ENCODE measurements at regions not wholly inside any gene's neighbourhood (a gene's known extent, or its start where the extent isn't known, plus 50 kb on each side); places are given as distances from the start of the nearest gene placed in this dataset.

GRCh38 chr5:173831196-173831914 is 56.8 kb upstream of the CPEB4 start:
- intact Hi-C loops (cut with DNase I; ENCODE audit: low total_unique reads), result no loop called here
- no peak overlapping the region for H3K27ac ChIP-seq
- no peaks in the 10 kb centered on the region for H3K27me3 ChIP-seq
- DNase-seq, result no peak
- no peak for TF ChIP-seq POLR2A (IDR thresholded peaks at IDR 0.05)
- TF ChIP-seq, protein P1, sequence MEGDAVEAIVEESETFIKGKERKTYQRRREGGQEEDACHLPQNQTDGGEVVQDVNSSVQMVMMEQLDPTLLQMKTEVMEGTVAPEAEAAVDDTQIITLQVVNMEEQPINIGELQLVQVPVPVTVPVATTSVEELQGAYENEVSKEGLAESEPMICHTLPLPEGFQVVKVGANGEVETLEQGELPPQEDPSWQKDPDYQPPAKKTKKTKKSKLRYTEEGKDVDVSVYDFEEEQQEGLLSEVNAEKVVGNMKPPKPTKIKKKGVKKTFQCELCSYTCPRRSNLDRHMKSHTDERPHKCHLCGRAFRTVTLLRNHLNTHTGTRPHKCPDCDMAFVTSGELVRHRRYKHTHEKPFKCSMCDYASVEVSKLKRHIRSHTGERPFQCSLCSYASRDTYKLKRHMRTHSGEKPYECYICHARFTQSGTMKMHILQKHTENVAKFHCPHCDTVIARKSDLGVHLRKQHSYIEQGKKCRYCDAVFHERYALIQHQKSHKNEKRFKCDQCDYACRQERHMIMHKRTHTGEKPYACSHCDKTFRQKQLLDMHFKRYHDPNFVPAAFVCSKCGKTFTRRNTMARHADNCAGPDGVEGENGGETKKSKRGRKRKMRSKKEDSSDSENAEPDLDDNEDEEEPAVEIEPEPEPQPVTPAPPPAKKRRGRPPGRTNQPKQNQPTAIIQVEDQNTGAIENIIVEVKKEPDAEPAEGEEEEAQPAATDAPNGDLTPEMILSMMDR (IDR thresholded peaks at IDR 0.05), result no peak
- H3K4me3 ChIP-seq, result no peak overlapping the region
- no peaks in the 10 kb centered on the region for H3K9me3 ChIP-seq
- no peaks in the 10 kb centered on the region for H3K4me1 ChIP-seq
- H3K36me3 ChIP-seq, result no peaks in the 10 kb centered on the region

DNA sequence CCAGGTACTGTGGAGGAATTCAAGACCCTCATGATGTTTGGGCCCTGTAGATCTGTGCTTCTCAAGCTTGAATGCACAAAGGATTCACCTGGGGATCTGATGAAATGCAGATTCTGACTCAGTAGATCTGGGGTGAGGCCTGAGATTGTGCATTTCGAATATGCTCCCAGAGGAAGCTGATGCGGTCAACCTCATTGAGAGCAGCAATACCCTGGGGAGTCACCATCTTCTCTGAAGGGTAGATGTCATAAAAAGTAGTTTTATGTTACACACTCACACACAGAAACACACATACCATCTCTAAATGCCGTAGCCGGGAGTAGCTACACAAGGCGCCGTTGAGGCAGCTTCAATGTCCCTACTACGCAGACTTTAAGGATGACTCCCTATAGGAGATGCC is 55.8 kb upstream of the CPEB4 start:
- Histone ChIP-seq H3K36me3 (no peaks in the 10 kb centered on the region), H3K4me3 (no peak overlapping the region), H3K27me3 (no peaks in the 10 kb centered on the region), H3K9me3 (no peaks in the 10 kb centered on the region), H3K4me1 (no peaks in the 10 kb centered on the region), H3K27ac (peak overlapping the region in 1 of 2 donors; percentile 53)
- intact Hi-C loops (cut with DNase I; ENCODE audit: low total_unique reads), result no loop called here
- DNase-seq, result no peak
- TF ChIP-seq, protein P1 (IDR thresholded peaks at IDR 0.05), result no peak
- no peak for TF ChIP-seq POLR2A (IDR thresholded peaks at IDR 0.05)

- Histone ChIP-seq H3K27ac (peak overlapping the region in 1 of 2 donors; percentile 53), H3K4me3 (no peak overlapping the region)
These were observed 54.8 kb upstream of the CPEB4 start for GRCh38 chr5:173833196-173833985.

DNA sequence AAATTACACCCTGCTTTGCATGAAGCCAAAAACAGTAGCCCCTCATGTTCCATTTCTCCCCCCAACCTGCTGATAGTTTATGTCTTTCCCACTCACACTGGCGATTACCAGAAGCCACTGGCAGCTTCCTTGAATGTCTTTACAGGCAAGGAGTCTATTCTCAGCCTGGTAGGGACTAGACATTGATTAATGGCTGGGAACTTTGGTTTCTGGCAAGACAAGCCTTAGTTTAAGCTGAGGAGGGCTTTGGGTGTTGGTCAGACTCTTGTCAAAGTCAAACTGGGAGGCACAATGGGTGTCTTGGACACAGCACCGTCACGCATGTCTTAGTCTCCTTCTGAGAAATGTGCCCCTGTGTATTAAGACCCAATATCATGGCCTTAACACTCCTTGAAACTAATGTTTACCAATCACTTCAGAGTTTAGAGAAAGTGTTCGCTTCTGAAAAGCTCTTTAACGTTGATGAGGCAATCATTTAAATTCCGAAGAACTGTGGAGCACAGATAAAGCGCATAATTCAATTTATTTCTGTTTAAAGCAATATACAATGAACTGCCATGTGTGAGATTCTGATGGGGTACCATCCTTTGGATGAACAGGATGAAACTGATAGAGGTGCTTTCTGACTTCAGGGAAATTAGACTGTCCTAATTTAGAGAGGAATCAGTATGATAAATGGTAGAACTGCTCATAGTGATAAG is 53.9 kb upstream of the CPEB4 start:
- no peaks in the 10 kb centered on the region for H3K9me3 ChIP-seq

More at GRCh38 chr5:173833196-173833985, 54.8 kb upstream of the CPEB4 start:
- no peak for DNase-seq
- H3K4me1 ChIP-seq, result no peaks in the 10 kb centered on the region
- H3K36me3 ChIP-seq, result no peaks in the 10 kb centered on the region
- intact Hi-C loops (cut with DNase I; ENCODE audit: low total_unique reads), result no loop called here
- H3K27me3 ChIP-seq, result no peaks in the 10 kb centered on the region
- H3K9me3 ChIP-seq, result no peaks in the 10 kb centered on the region
- no peak for TF ChIP-seq POLR2A (IDR thresholded peaks at IDR 0.05)
- TF ChIP-seq, protein P1 (IDR thresholded peaks at IDR 0.05), result no peak

More for the DNA sequence above, 53.9 kb upstream of the CPEB4 start:
- Histone ChIP-seq H3K27me3 (no peaks in the 10 kb centered on the region), H3K27ac (peak overlapping the region in 1 of 2 donors; percentile 53), H3K4me3 (no peak overlapping the region), H3K4me1 (no peaks in the 10 kb centered on the region), H3K36me3 (no peaks in the 10 kb centered on the region)
- no peak for DNase-seq
- no peak for TF ChIP-seq POLR2A (IDR thresholded peaks at IDR 0.05)
- TF ChIP-seq, protein P1 (IDR thresholded peaks at IDR 0.05), result no peak
- intact Hi-C loops (cut with DNase I; ENCODE audit: low total_unique reads), result no loop called here
